Stomach smooth muscle (tissue), 2 donors: ENCODE measurements at regions not wholly inside any gene's neighbourhood (a gene's known extent, or its start where the extent isn't known, plus 50 kb on each side); places are given as distances from the start of the nearest gene placed in this dataset.

Source experiments
- H3K27ac ChIP-seq: one replicate; pipeline ENCODE4 v1.7.0; 2013; ENCODE audit warnings: mild to moderate bottlenecking, low read length, inconsistent platforms
- H3K27me3 ChIP-seq, 2 donors: one replicate each; pipeline ENCODE4 v1.7.0; 2013; ENCODE audit warnings: low read length in 2 of 2; ENCODE audit not compliant: insufficient read depth in 2 of 2, control insufficient read depth in 1 of 2
- H3K36me3 ChIP-seq, 2 donors: one replicate each; pipeline ENCODE4 v1.7.0; 2013; ENCODE audit warnings: low read length in 2 of 2; ENCODE audit not compliant: control insufficient read depth in 2 of 2, insufficient read depth in 2 of 2
- H3K4me1 ChIP-seq: one replicate; pipeline ENCODE4 v1.7.0; 2013; ENCODE audit warnings: low read length; ENCODE audit not compliant: control insufficient read depth, insufficient read depth
- H3K4me3 ChIP-seq, 2 donors: one replicate each; pipeline ENCODE4 v1.7.0; 2013; ENCODE audit warnings: low read length in 2 of 2
- H3K9ac ChIP-seq, 2 donors: one replicate each; pipeline ENCODE4 v1.7.0; 2013; ENCODE audit warnings: low read length in 2 of 2, mild to moderate bottlenecking in 1 of 2
- H3K9me3 ChIP-seq, 2 donors: one replicate each; pipeline ENCODE4 v1.7.0; 2013; ENCODE audit warnings: low read length in 2 of 2; ENCODE audit not compliant: control insufficient read depth in 2 of 2
- donor health status: healthy.
- donor health status: Pancreatic carcinoma.

GRCh38 chr12:105724641-105725040 lies 394.1 kb downstream of the C12orf75 start:
- H3K4me3 ChIP-seq, result no peak overlapping the region
- no peak overlapping the region for H3K27ac ChIP-seq

DNA sequence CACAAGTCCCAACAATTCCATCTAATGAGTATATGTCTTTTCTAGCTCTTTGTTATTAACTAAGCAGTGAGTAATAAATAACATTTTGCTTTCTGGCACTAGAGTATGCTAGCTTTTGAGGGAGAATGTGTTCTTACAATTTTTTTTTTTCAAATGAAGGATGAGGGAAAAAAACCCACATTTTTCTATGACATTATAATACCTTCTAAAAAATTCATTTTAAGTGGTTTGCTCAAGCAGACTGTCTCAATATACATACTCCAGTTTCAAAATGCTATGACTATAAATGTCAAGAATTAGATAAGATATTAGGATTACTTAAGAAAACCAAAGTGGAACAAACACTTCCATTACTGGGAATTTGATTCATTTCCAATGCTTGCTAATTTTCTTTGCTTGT lies 394.6 kb downstream of the C12orf75 start:
- no peak overlapping the region for H3K9ac ChIP-seq
- no peak overlapping the region for H3K4me3 ChIP-seq
- no peaks in the 10 kb centered on the region for H3K27me3 ChIP-seq
- H3K9me3 ChIP-seq, result no peaks in the 10 kb centered on the region
- H3K4me1 ChIP-seq, result no peaks in the 10 kb centered on the region
- no peak overlapping the region for H3K27ac ChIP-seq
- H3K36me3 ChIP-seq, result no peaks in the 10 kb centered on the region

More at GRCh38 chr12:105724641-105725040, 394.1 kb downstream of the C12orf75 start:
- Histone ChIP-seq H3K9me3 (no peaks in the 10 kb centered on the region), H3K36me3 (no peaks in the 10 kb centered on the region), H3K27me3 (no peaks in the 10 kb centered on the region), H3K4me1 (no peaks in the 10 kb centered on the region), H3K9ac (no peak overlapping the region)

GRCh38 chr12:105729181-105729771 lies 398.8 kb downstream of the C12orf75 start:
- Histone ChIP-seq H3K36me3 (no peaks in the 10 kb centered on the region), H3K27me3 (no peaks in the 10 kb centered on the region), H3K4me3 (no peak overlapping the region), H3K9ac (no peak overlapping the region), H3K4me1 (no peaks in the 10 kb centered on the region), H3K9me3 (no peaks in the 10 kb centered on the region), H3K27ac (no peak overlapping the region)

DNA sequence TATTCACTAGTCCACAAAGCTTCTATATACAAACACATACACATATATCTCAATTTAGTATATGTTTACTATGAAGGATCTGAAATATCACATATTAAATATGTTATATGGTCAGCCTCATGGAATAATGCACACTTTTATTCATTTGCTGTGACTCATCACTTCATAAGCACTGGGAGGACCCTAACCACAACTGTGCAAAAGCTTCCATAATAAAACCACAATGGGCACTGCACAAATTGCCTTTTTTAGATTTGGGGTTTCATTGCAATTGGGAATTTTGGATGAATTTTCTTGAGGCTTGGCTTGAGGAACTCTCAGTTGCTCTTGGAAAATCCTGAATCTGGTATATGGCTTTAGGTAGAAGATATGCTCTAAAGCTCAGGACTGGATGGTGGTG lies 399.4 kb downstream of the C12orf75 start:
- Histone ChIP-seq H3K9ac (no peak overlapping the region), H3K9me3 (no peaks in the 10 kb centered on the region), H3K4me3 (no peak overlapping the region), H3K4me1 (no peaks in the 10 kb centered on the region), H3K36me3 (no peaks in the 10 kb centered on the region), H3K27ac (no peak overlapping the region), H3K27me3 (no peaks in the 10 kb centered on the region)

- no peaks in the 10 kb centered on the region for H3K27me3 ChIP-seq
- no peaks in the 10 kb centered on the region for H3K9me3 ChIP-seq
- H3K4me1 ChIP-seq, result no peaks in the 10 kb centered on the region
- H3K36me3 ChIP-seq, result no peaks in the 10 kb centered on the region
- no peak overlapping the region for H3K9ac ChIP-seq
- H3K27ac ChIP-seq, result no peak overlapping the region
- no peak overlapping the region for H3K4me3 ChIP-seq
These were observed 403.1 kb downstream of the C12orf75 start for GRCh38 chr12:105733579-105733978.

GRCh38 chr12:105736498-105736897 lies 402.3 kb downstream of the NUAK1 start:
- no peak overlapping the region for H3K27ac ChIP-seq
- H3K36me3 ChIP-seq, result no peaks in the 10 kb centered on the region
- H3K4me3 ChIP-seq, result no peak overlapping the region
- no peaks in the 10 kb centered on the region for H3K27me3 ChIP-seq
- no peaks in the 10 kb centered on the region for H3K9me3 ChIP-seq
- peaks cover 19% of the 10 kb centered on the region for H3K4me1 ChIP-seq
- no peak overlapping the region for H3K9ac ChIP-seq

- Histone ChIP-seq H3K27me3 (no peaks in the 10 kb centered on the region), H3K4me1 (peaks cover 28% of the 10 kb centered on the region), H3K9ac (no peak overlapping the region), H3K36me3 (no peaks in the 10 kb centered on the region), H3K27ac (no peak overlapping the region), H3K4me3 (no peak overlapping the region), H3K9me3 (no peaks in the 10 kb centered on the region)
These were observed 400.7 kb downstream of the NUAK1 start for GRCh38 chr12:105738051-105738450.

DNA sequence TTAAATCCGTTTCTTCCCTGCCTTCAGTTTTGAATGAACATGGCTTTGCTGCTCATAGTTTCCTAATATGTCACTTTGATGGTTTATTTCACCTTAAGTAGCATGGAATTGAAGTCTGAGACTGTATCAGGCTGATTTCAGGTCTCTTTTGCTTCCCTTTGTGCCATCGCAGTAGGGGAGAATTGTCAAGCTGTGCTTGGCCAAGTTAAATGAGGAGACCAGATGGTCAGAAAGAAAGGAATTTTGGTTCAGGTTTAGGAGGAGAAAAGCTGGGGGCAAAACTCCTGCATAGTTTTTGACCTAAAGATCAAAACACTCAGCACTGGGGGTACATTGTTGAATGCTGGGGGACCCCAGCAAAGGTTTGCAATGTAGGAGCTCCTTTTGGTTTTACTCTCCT lies 398.4 kb downstream of the NUAK1 start:
- no peak overlapping the region for H3K27ac ChIP-seq

GRCh38 chr12:105740970-105741725 lies 397.6 kb downstream of the NUAK1 start:
- no peaks in the 10 kb centered on the region for H3K36me3 ChIP-seq
- H3K4me1 ChIP-seq, result peaks cover 28% of the 10 kb centered on the region

More for the DNA sequence above, 398.4 kb downstream of the NUAK1 start:
- Histone ChIP-seq H3K4me3 (no peak overlapping the region), H3K9me3 (no peaks in the 10 kb centered on the region), H3K27me3 (no peaks in the 10 kb centered on the region), H3K36me3 (no peaks in the 10 kb centered on the region), H3K9ac (no peak overlapping the region), H3K4me1 (peaks cover 28% of the 10 kb centered on the region)

GRCh38 chr12:105741786-105742566 lies 396.8 kb downstream of the NUAK1 start:
- Histone ChIP-seq H3K4me1 (peaks cover 28% of the 10 kb centered on the region), H3K36me3 (no peaks in the 10 kb centered on the region), H3K27me3 (no peaks in the 10 kb centered on the region), H3K4me3 (no peak overlapping the region), H3K27ac (peak overlapping the region; percentile 24), H3K9me3 (no peaks in the 10 kb centered on the region), H3K9ac (no peak overlapping the region)

More at GRCh38 chr12:105740970-105741725, 397.6 kb downstream of the NUAK1 start:
- H3K9ac ChIP-seq, result no peak overlapping the region
- H3K27ac ChIP-seq, result peak overlapping the region; percentile 24
- no peaks in the 10 kb centered on the region for H3K27me3 ChIP-seq
- no peaks in the 10 kb centered on the region for H3K9me3 ChIP-seq
- H3K4me3 ChIP-seq, result peak overlapping the region in 1 of 2 donors; percentile 22
